ENCODE measurements at regions not wholly inside any gene's neighbourhood (a gene's known extent, or its start where the extent isn't known, plus 50 kb on each side); places are given as distances from the start of the nearest gene placed in this dataset.

DNA sequence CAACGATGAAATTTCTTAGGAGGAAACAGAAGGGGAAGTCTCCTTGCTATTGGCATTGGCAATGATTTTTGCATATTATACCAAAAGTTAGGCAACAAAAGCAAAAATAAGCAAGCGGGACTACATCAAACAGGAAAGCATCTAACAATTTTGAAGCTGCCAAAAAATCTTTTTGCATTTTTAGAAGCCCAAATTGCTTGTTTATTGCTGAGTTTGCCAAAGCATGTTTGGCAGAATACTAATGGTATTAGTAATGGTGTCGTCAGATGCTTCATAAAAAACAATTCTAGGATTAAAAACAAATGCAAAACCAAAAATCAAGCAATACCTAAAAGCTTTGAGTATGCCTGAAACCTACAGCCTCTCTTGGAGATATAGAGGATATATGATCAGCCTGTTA lies 80.0 kb downstream of the GALR1 start:
- Histone ChIP-seq H3K27me3 (ENCODE audit: control insufficient read depth in 3 of 3, insufficient read depth in 3 of 3, low read length in 3 of 3) (no peaks in the 10 kb centered on the region), H3K9me3 (ENCODE audit: control insufficient read depth in 3 of 3, low read length in 3 of 3) (no peaks in the 10 kb centered on the region), H3K36me3 (ENCODE audit: control insufficient read depth in 3 of 3, insufficient read depth in 3 of 3, low read length in 3 of 3) (no peaks in the 10 kb centered on the region), H3K9ac (ENCODE audit: low read depth in 1 of 3, low read length in 3 of 3) (no peak overlapping the region), H3K4me1 (ENCODE audit: control insufficient read depth in 3 of 3, insufficient read depth in 3 of 3, low read length in 3 of 3) (no peaks in the 10 kb centered on the region), H3K4me3 (ENCODE audit: low read length in 3 of 3) (no peak overlapping the region), H3K27ac (ENCODE audit: low read depth, low read length) (no peak overlapping the region)

DNA sequence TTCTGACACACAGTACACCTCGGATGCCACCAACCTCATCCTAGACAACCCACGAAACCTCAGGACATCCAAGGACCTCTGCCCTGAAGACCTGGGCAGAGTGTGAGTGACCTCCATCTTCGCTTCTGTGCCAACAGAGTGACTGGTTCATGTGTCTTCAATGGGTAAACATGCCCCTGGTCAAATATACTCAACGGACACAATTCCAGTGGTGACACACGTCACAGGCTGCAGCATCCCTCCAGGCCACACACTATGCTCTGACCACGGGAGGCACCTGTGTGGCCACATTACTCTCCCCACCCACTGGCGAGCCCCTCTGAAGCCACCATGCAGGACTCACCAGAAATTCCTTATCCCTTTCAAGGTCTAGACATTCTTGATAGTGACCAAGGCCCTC lies 85.2 kb downstream of the GALR1 start:
- no peaks in the 10 kb centered on the region for H3K9me3 ChIP-seq (ENCODE audit: control insufficient read depth in 3 of 3, low read length in 3 of 3)
- H3K36me3 ChIP-seq (ENCODE audit: control insufficient read depth in 3 of 3, insufficient read depth in 3 of 3, low read length in 3 of 3) = no peaks in the 10 kb centered on the region
- H3K4me3 ChIP-seq (ENCODE audit: low read length in 3 of 3) = no peak overlapping the region
- no peak overlapping the region for H3K9ac ChIP-seq (ENCODE audit: low read depth in 1 of 3, low read length in 3 of 3)
- H3K4me1 ChIP-seq (ENCODE audit: control insufficient read depth in 3 of 3, insufficient read depth in 3 of 3, low read length in 3 of 3) = no peaks in the 10 kb centered on the region
- H3K27me3 ChIP-seq (ENCODE audit: control insufficient read depth in 3 of 3, insufficient read depth in 3 of 3, low read length in 3 of 3) = peaks cover 0 to 10% (median 8%) of the 10 kb centered on the region in 3 donors
- H3K27ac ChIP-seq (ENCODE audit: low read depth, low read length) = no peak overlapping the region

DNA sequence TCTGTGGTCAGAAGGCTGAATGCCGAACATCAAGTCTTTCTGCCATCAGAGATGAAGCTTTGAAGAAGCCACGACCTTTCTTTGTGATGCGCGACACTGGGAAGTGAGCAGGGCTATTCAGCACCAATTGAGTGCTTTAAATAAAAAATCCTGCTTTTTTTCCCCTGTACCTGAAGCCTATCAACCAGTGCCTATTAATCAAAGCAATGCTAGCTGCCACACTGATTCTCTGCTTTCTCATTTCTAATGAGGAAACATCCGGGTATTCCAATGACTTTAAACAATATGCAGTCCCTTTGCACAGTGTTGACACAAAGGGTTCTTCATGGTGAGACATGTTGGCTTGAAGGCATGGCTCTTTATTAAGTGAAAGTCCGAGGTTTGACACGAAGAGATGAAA lies 88.0 kb downstream of the GALR1 start:
- Histone ChIP-seq H3K36me3 (ENCODE audit: control insufficient read depth in 3 of 3, insufficient read depth in 3 of 3, low read length in 3 of 3) (no peaks in the 10 kb centered on the region), H3K4me3 (ENCODE audit: low read length in 3 of 3) (no peak overlapping the region), H3K4me1 (ENCODE audit: control insufficient read depth in 3 of 3, insufficient read depth in 3 of 3, low read length in 3 of 3) (no peaks in the 10 kb centered on the region), H3K9ac (ENCODE audit: low read depth in 1 of 3, low read length in 3 of 3) (no peak overlapping the region), H3K27ac (ENCODE audit: low read depth, low read length) (no peak overlapping the region), H3K9me3 (ENCODE audit: control insufficient read depth in 3 of 3, low read length in 3 of 3) (no peaks in the 10 kb centered on the region), H3K27me3 (ENCODE audit: control insufficient read depth in 3 of 3, insufficient read depth in 3 of 3, low read length in 3 of 3) (peaks cover 0 to 24% (median 8%) of the 10 kb centered on the region in 3 donors)

DNA sequence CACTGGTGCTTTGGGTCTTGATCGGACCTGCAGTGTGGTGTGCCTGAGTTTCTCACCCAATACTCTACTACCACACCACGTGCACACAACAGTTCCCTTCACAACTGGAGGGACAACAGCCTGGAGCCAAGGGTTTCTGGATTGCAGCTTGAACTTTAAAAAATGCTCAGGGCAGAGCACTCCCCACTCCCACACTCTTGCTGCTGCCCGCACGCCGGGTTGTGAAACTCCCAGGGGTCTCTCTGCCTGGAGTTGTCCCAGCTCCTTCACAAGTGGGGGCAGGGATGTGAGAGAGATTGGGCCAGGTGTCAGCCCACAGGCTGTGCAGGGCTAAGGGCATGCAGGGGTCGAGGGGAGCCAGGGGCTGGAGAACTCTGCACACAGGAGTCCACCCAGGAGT lies 89.4 kb downstream of the GALR1 start:
- H3K27ac ChIP-seq (ENCODE audit: low read depth, low read length) = no peak overlapping the region
- H3K27me3 ChIP-seq (ENCODE audit: control insufficient read depth in 3 of 3, insufficient read depth in 3 of 3, low read length in 3 of 3) = peaks cover 5 to 28% (median 8%) of the 10 kb centered on the region in 3 donors
- H3K4me3 ChIP-seq (ENCODE audit: low read length in 3 of 3) = no peak overlapping the region
- H3K9ac ChIP-seq (ENCODE audit: low read depth in 1 of 3, low read length in 3 of 3) = no peak overlapping the region
- no peaks in the 10 kb centered on the region for H3K9me3 ChIP-seq (ENCODE audit: control insufficient read depth in 3 of 3, low read length in 3 of 3)
- H3K4me1 ChIP-seq (ENCODE audit: control insufficient read depth in 3 of 3, insufficient read depth in 3 of 3, low read length in 3 of 3) = no peaks in the 10 kb centered on the region
- no peaks in the 10 kb centered on the region for H3K36me3 ChIP-seq (ENCODE audit: control insufficient read depth in 3 of 3, insufficient read depth in 3 of 3, low read length in 3 of 3)

DNA sequence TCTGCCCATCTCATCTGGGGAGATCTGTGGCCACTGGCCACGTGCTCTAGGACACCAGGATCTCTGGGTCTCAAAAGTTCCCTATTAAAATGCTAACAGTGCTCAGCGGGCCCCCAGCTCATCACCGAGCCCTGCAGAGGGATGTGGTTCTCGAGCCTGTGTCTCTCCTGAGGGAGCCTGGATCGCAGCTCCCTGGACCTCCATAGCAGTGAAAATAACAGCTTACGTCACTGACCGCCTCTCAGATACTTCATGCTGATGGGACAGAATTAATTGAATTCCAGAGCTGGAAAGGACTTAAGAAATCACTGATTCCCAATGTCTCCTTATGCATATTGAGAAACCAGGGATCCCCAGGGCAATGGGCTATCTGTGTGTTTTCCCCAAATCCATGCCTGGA lies 90.0 kb downstream of the GALR1 start:
- Histone ChIP-seq H3K4me1 (ENCODE audit: control insufficient read depth in 3 of 3, insufficient read depth in 3 of 3, low read length in 3 of 3) (no peaks in the 10 kb centered on the region), H3K9me3 (ENCODE audit: control insufficient read depth in 3 of 3, low read length in 3 of 3) (no peaks in the 10 kb centered on the region), H3K4me3 (ENCODE audit: low read length in 3 of 3) (no peak overlapping the region), H3K27me3 (ENCODE audit: control insufficient read depth in 3 of 3, insufficient read depth in 3 of 3, low read length in 3 of 3) (peaks cover 5 to 28% (median 8%) of the 10 kb centered on the region in 3 donors), H3K27ac (ENCODE audit: low read depth, low read length) (no peak overlapping the region), H3K36me3 (ENCODE audit: control insufficient read depth in 3 of 3, insufficient read depth in 3 of 3, low read length in 3 of 3) (no peaks in the 10 kb centered on the region), H3K9ac (ENCODE audit: low read depth in 1 of 3, low read length in 3 of 3) (no peak overlapping the region)

DNA sequence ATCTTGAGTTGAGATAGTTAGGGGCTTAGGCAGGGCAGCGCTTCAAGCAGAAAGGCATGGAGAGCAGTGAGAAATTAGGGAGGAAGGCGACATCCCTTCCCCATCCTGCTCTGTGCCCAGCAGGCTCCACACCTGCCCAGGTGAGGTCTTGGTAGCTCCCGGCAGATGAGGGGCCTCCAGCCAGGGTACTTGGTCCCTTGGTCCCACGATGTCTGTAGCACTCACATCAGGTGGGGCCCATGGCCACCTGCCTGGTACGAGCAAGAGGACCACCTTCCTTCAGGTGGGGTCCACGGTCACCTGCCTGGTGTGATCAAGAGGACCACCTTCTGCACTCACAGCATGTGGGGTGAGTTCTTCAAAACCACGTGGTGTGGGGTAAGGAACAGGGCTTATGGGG lies 91.2 kb downstream of the GALR1 start:
- peaks cover 0 to 4% (median 0%) of the 10 kb centered on the region in 3 donors for H3K4me1 ChIP-seq (ENCODE audit: control insufficient read depth in 3 of 3, insufficient read depth in 3 of 3, low read length in 3 of 3)
- no peaks in the 10 kb centered on the region for H3K9me3 ChIP-seq (ENCODE audit: control insufficient read depth in 3 of 3, low read length in 3 of 3)
- H3K4me3 ChIP-seq (ENCODE audit: low read length in 3 of 3) = no peak overlapping the region
- H3K27me3 ChIP-seq (ENCODE audit: control insufficient read depth in 3 of 3, insufficient read depth in 3 of 3, low read length in 3 of 3) = peaks cover 5 to 28% (median 8%) of the 10 kb centered on the region in 3 donors
- H3K9ac ChIP-seq (ENCODE audit: low read depth in 1 of 3, low read length in 3 of 3) = no peak overlapping the region
- H3K36me3 ChIP-seq (ENCODE audit: control insufficient read depth in 3 of 3, insufficient read depth in 3 of 3, low read length in 3 of 3) = no peaks in the 10 kb centered on the region
- no peak overlapping the region for H3K27ac ChIP-seq (ENCODE audit: low read depth, low read length)

DNA sequence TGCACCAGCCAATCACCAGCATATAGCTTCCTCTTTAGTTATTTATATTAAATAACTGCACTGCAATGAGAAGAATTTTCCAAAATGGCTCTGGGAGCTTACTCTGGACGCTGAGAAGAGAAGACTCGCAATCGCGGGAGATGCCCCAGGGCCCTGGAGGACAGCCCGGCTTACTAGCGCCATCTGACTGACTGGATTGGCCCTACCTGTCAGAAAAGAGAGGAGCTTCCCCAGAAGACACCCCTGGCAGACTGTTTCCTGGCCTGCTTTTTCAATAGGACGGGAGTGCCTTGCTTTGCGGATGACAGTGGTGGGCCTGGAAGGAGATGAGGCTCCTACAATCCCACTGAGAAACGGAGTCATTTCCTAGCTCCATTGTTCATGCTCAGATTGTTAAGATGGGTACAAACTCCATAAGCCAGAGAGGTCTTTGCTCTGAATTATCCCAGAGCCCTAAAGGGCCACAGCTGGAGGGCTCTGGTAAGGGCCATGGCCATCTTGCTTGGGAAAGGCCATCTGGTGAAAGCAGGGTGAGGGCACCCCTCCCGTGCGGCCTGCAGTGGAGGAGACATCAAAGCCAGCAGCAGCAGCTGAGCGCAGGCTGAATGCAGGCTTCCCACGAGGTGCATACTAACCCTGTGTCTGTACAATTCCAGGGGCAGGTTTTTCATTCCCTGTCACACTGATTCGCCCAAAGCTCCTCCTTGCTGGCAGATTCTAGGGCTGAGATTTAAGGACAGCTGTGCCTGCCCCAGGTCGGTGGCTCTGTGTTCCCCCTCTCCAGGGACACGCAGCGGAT lies 92.1 kb downstream of the GALR1 start:
- Histone ChIP-seq H3K9me3 (ENCODE audit: control insufficient read depth in 3 of 3, low read length in 3 of 3) (no peaks in the 10 kb centered on the region), H3K4me3 (ENCODE audit: low read length in 3 of 3) (no peak overlapping the region), H3K27me3 (ENCODE audit: control insufficient read depth in 3 of 3, insufficient read depth in 3 of 3, low read length in 3 of 3) (peaks cover 5 to 28% (median 8%) of the 10 kb centered on the region in 3 donors), H3K9ac (ENCODE audit: low read depth in 1 of 3, low read length in 3 of 3) (no peak overlapping the region), H3K27ac (ENCODE audit: low read depth, low read length) (no peak overlapping the region), H3K36me3 (ENCODE audit: control insufficient read depth in 3 of 3, insufficient read depth in 3 of 3, low read length in 3 of 3) (no peaks in the 10 kb centered on the region), H3K4me1 (ENCODE audit: control insufficient read depth in 3 of 3, insufficient read depth in 3 of 3, low read length in 3 of 3) (peaks cover 0 to 4% (median 0%) of the 10 kb centered on the region in 3 donors)

DNA sequence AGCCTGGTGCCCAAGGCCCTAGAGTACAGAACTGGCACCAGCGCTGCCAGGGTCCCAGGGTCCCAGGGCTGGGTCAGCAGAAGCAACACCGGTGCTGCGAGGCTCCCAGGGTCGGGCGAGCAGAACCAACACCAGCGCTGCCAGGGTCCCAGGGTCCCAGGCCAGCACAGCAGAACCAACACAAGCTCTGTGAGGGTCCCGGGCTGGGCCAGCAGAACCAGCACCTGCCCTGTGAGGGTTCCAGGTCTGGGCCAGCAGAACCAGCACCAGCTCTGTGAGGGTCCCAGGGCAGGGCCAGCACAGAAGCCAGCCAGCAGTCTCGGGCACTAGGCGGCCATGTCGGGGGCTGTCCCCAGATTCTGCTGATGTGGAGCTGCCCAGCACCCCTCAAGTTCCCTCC lies 93.1 kb downstream of the GALR1 start:
- Histone ChIP-seq H3K4me1 (ENCODE audit: control insufficient read depth in 3 of 3, insufficient read depth in 3 of 3, low read length in 3 of 3) (peaks cover 0 to 4% (median 0%) of the 10 kb centered on the region in 3 donors), H3K36me3 (ENCODE audit: control insufficient read depth in 3 of 3, insufficient read depth in 3 of 3, low read length in 3 of 3) (no peaks in the 10 kb centered on the region), H3K27ac (ENCODE audit: low read depth, low read length) (no peak overlapping the region), H3K9me3 (ENCODE audit: control insufficient read depth in 3 of 3, low read length in 3 of 3) (no peaks in the 10 kb centered on the region), H3K27me3 (ENCODE audit: control insufficient read depth in 3 of 3, insufficient read depth in 3 of 3, low read length in 3 of 3) (peaks cover 5 to 28% (median 8%) of the 10 kb centered on the region in 3 donors), H3K4me3 (ENCODE audit: low read length in 3 of 3) (no peak overlapping the region), H3K9ac (ENCODE audit: low read depth in 1 of 3, low read length in 3 of 3) (no peak overlapping the region)

DNA sequence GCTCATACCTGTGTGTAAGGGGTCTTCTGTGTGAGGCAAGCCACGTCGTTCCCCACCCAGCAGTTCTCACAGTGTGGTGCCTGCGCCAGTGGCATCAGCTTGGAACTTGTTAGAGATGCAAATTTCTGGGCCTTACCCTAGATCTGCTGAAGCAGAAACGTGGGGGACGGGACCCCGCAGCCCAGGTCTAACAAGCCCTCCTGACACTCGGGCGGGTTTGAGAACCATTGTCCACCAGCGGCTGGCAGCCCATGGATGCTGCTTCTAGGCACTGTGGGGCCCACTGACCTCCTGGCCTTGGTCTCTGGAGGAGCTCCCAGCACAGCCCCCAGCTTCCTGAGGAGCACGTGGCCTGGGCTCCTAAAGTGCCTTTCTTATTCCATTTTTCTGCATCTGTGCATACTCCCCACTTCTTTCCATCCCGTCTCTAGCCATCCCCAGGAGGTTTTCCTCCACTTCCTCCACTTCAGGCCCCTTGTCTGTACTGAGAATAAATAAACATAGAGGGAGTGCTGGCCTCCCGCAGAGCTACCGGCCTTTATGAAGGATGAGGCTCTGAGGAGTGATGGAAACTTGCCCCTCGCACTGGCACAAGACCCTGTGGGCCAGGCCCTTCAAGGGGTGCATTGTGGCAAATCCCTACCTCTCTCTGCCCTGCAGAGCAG lies 94.3 kb downstream of the GALR1 start:
- Histone ChIP-seq H3K27me3 (ENCODE audit: control insufficient read depth in 3 of 3, insufficient read depth in 3 of 3, low read length in 3 of 3) (peaks cover under 1 to 23% (median 5%) of the 10 kb centered on the region in 3 donors), H3K36me3 (ENCODE audit: control insufficient read depth in 3 of 3, insufficient read depth in 3 of 3, low read length in 3 of 3) (no peaks in the 10 kb centered on the region), H3K4me1 (ENCODE audit: control insufficient read depth in 3 of 3, insufficient read depth in 3 of 3, low read length in 3 of 3) (peaks cover 0 to 4% (median 0%) of the 10 kb centered on the region in 3 donors), H3K27ac (ENCODE audit: low read depth, low read length) (no peak overlapping the region), H3K9me3 (ENCODE audit: control insufficient read depth in 3 of 3, low read length in 3 of 3) (no peaks in the 10 kb centered on the region), H3K9ac (ENCODE audit: low read depth in 1 of 3, low read length in 3 of 3) (no peak overlapping the region), H3K4me3 (ENCODE audit: low read length in 3 of 3) (no peak overlapping the region)

DNA sequence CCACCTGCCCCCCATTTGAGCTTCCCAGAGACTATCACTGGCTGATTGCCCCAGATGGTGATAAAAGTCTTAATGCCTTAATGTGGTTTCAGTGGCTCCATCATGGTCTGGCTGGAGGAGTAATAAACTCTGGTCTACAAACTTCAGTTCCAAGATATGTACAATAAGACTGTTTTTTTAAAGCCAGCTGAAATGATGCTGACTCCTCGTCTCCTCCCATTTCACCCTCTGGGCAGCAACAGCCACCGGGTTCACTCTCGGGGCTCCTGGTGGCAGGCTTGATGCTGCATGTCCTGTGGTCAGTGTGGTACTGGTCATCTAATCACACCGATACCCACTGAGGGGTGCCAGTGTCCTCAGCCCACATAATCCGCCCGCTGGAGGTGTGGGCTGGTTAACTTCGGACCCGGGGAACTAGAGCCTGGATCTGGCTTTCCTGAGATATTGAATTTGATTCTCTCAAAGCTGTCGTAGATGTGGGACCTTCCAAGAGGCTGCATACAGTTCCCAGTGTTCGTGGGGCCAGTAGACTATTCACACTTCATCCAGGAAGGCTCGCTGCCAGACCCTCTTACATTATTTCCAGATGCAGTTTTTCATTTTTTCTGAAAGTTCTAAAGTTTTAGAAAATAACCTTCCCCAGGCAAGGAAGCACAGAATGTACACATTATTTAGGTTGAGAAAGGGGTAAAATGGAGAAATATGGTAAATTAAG lies 95.3 kb downstream of the GALR1 start:
- H3K9me3 ChIP-seq (ENCODE audit: control insufficient read depth in 3 of 3, low read length in 3 of 3) = no peaks in the 10 kb centered on the region
- H3K9ac ChIP-seq (ENCODE audit: low read depth in 1 of 3, low read length in 3 of 3) = no peak overlapping the region
- H3K4me1 ChIP-seq (ENCODE audit: control insufficient read depth in 3 of 3, insufficient read depth in 3 of 3, low read length in 3 of 3) = peaks cover 0 to 4% (median 0%) of the 10 kb centered on the region in 3 donors
- no peaks in the 10 kb centered on the region for H3K36me3 ChIP-seq (ENCODE audit: control insufficient read depth in 3 of 3, insufficient read depth in 3 of 3, low read length in 3 of 3)
- H3K4me3 ChIP-seq (ENCODE audit: low read length in 3 of 3) = no peak overlapping the region
- peaks cover 0 to 18% (median 5%) of the 10 kb centered on the region in 3 donors for H3K27me3 ChIP-seq (ENCODE audit: control insufficient read depth in 3 of 3, insufficient read depth in 3 of 3, low read length in 3 of 3)
- peak overlapping the region; percentile 28 for H3K27ac ChIP-seq (ENCODE audit: low read depth, low read length)
